Embryonic facial prominence (tissue), 1 donor: ENCODE measurements at regions not wholly inside any gene's neighbourhood (a gene's known extent, or its start where the extent isn't known, plus 50 kb on each side); places are given as distances from the start of the nearest gene placed in this dataset.

Experiments
- DNase-seq: peaks from one replicate; pipeline ENCODE4 v3.0.0-alpha.2; 2016; ENCODE audit errors: extremely low spot score

DNA sequence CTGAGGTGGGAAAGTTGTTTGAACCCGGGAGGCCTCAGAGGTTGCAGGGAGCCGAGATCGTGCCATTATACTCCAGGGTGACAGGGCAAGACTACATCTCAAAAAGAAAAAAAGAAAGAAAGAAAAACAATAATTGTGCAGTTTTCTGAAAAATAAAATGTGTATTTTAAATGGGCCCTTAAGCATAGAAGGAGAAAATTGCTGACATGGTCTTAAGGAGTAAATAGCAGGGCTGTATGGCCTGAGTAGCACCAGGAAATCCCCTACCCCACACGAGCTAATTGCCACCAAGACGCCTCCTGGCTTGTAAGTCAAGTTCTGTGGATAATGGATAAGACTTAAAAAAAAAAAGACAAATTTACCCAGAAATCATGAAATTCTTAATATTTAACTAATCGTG lies 271.4 kb upstream of the NCKAP5 start:
- no peak for DNase-seq

DNA sequence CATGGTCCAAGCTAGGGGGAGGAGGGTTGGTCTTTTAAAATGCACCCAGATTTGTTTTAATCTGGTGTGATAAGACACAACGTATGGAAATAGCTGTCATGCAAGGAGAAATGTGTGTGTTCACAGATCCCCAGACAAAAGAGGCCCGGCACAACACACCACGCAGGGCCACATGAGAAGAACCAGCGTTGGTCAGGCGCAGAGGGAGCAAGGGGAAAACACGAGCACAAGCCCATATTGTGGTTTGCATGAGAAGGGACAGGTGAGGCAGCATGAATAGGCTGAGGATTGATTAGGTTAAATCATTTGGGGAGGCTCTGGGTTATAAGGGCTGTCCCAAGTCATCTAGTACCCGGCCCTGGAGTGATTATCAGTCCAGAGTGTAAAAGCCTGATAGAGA lies 272.5 kb upstream of the NCKAP5 start:
- no peak for DNase-seq

DNA sequence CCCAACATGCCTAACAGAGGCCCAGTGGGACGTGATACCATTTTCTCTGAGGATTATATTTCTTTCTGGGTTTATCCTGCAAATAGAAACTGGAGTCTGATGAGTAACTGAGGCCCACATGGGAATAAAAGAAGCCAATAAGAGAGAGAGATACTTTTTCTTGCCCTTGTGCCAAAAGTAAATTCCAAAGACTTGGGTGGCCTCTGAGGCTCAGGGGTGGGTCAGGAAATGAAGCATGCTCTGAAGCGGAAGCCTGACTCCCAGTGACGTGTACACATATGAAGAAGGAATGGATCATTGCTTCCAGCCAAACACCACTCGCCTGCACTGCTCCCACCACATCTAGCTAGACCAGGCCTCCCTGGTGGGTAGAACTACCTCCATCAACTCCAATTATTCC lies 273.6 kb upstream of the NCKAP5 start:
- DNase-seq = no peak

DNA sequence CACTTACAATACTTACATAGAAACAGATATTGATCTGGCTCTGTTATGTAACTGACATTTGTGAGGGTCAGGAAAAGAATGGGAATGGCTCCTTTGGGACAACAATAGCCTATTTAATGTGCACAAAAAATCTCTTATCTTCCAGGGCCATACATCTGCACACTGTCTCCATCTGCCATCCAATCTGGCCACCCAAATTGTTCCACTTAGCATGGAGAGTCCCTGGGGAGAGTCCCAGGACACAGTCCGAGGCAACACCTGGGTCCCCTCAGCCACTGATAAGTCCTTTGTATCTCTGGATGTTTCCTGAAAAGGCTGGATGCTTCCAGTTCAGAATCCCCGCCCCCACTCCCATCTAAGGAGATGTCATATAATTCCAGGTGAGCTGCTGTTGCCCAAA lies 274.2 kb upstream of the NCKAP5 start:
- DNase-seq = no peak

DNA sequence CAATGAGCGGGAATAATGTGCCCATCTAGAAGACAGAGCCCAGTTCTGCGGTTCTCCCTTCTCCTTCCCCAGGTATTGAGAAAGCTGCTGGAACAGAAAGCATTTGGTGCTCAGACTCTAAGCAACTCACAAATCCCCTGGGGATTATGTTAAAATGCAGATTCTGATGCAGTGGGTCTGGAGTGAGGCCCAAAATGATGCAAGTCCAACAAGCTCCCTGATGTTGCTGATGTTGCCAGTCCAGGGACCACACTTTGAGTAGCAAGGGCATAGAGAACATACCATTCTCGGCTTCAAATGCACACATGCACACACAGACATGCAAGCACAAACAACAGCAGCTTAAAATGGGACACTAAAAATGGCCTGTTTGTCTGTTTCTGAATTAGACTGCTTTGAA lies 274.8 kb upstream of the NCKAP5 start:
- DNase-seq = no peak

DNA sequence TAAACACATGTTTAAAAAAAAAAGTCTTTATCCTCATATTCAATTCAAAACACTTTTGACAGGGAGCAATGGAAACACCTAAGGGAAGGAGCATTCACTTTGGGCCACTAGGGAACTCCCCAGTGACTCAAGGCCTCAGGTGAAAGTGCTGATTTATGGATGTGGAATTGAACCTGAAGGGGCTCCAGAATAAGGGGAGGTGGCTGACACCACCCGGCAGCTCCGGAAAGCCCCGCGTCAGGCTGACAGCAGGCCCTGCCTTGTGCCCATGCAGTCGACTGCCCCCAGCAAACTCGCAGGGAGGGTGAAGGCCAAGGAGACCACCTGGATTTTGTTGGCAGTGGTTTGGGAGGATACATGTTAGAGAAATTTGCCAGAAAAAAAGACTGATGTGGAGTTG lies 275.3 kb upstream of the NCKAP5 start:
- DNase-seq = no peak

DNA sequence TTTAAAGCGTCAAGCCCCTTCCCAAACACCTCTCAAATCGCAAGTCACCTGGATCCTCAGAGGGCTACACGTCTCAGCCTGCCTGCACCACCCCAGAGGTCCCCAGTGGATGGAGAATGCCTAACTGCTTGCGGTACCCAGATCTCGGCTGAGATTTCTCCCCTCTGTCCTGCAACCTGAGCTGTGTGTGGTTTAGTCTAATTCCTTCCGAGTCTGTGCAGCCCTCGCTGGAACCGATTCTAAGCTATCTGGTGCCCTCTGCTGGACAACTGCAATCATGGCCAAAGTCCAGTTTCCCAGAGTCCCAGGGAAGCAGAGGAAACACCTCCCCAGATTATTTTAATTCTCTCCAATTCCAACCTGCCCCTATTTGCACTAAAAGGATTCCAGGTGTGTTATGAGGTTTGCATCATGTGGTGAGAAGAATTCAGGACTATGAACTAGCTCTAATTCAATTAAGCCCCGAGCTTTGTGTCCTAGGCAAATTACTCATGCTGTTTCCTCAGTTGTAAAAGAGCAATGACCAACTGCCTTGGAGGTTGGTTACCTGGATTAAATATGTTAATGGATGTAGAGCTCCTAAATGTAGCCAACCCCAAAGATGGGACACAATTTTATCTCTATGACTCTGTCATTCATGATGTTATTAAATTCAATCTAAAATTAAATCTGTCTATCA lies 276.1 kb upstream of the NCKAP5 start:
- peak; percentile 58 for DNase-seq

DNA sequence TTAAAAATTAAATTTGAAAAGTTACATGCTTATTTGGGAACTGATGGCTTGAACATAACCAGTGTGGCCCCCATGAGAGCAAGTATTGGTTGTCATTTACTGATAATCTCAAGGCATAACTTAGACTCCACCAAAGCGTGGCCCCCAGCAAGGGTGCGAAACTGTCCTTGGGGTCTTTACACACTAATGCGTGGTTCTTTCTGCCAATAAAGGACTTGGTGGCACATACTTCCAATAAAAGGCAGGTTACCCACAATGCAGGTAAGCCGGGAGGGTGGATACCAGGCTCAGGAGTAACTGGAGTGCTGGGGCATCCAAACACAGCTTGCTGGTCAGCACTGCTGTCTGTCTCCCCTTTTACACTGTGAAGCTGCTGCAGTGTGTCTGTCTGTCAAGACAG lies 278.2 kb upstream of the NCKAP5 start:
- no peak for DNase-seq

DNA sequence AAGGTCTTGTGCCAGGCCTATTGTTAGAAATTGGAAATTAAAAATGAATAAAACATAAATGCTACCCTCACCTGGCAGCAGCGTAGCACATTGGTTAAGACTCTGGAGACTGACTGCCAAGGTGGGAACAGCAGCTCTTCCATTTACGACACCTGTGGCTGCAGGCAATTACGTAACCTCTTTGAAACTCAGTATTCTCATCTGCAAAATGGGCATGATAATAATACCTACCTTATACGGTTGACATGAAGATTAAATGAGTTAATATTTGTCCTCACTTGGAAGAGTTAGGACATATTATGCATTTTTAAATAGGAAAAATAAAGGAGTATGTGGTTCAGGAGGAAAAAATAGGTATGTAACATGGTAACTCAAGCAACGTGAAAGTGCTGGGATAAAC lies 279.3 kb upstream of the NCKAP5 start:
- no peak for DNase-seq

DNA sequence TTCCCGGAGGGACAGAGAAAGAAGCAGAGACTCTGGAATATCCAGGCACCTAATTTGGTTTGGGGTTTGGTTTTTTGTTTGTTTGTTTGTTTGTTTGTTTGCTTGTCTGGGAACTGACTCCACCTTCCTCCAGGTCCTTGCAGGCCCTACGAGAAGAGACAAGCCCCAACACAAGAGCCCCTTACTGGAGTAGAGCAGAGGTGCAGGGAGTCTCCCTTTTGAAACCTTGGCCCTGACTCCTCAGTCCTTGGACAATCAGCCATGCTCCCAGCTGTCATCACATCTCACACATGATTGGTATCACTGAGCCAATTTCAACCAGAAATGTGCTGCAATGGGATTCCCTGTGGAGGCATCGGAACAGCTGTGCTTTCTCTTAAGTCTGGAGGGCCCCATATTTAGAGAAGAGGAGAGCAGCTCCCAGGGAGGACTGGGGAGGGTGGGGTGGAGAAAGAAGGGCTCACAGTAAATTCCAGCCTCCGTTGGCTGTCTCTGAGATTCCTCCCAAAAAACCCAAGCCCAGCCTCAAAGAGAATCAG lies 279.9 kb upstream of the NCKAP5 start:
- no peak for DNase-seq

DNA sequence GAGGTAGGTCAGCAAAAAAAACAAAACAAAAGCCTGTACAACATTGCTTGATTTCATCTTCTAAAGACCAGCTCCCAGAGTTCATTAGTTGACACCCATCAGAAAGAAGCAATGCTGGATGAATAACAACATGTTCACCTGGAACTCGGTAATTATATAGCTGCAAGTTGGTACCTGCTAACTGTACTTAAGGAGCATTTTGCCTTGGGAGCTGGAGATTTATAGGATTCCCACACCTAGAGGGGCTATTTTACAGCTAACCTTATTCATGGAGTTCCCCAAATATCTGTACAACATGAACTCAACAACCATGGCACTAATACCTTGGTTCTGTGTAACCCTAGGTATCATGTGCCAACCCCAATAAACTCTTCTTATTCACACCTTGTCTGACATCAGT lies 281.1 kb upstream of the NCKAP5 start:
- DNase-seq = no peak

DNA sequence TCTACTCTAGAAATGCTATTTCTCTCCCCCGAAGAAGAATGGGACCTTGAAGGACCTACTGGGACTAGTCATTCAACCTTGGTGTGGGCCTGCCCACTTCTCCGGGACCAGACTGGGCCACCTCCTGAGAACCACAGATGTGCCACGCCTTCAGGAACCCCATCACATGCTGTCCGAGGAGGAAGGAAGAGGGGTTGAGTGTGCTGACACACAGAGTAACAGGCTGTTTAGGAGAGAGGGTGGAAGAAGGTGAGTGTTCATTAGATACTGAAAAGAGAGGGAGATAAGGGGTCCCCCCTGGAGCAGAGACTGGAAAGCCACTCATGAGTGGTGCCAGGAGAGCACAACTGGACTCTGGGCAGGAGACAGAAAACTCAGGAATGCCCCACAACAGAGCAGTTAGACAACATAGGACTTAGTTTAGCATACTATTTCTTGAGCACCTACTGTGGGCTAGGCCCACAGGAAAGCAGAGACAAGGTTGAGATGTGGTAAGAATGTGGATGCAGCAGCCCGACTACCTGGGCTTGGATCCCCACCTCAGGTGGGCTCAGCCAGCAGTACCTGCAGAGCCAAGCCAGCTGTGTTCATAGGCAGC lies 286.4 kb upstream of the NCKAP5 start:
- DNase-seq = no peak

DNA sequence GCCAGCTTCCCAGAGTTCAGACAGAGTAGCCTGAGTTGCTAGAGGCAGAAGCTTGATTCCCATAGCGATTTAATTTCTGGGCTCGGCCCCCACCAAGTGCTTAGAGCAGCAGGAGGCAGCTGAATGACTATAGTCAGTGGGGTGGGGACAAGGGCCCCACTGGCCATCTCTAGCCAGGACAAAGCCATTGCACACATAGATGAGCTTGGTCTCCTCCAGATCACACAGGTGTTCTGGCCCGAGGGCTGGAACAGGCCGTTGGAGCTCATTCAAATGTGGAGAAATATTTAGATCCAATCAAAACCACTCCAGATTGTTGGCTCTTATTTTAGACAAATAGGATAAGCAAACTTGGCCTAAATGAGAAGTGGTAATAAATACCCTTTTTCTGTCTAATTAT lies 287.3 kb upstream of the NCKAP5 start:
- DNase-seq = no peak

DNA sequence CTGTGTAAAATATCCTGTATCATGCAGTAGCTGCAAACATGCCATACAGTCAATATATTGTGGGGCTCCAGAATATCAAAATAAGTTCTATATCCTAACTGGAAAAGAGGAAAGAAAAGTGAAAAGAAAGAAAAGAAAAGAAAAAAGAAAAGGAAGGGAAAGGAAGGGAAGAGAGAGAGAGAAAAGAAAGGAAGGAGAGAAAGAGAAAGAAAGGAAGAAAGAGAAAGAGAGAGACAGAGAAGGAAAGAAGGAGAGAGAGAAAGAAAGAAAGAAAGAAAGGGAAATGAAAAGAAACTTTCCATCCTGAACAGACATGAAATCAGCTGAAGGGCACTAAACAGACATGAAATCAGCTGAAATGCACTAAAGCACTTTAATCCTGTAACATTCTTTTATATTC lies 288.4 kb upstream of the NCKAP5 start:
- DNase-seq = no peak

DNA sequence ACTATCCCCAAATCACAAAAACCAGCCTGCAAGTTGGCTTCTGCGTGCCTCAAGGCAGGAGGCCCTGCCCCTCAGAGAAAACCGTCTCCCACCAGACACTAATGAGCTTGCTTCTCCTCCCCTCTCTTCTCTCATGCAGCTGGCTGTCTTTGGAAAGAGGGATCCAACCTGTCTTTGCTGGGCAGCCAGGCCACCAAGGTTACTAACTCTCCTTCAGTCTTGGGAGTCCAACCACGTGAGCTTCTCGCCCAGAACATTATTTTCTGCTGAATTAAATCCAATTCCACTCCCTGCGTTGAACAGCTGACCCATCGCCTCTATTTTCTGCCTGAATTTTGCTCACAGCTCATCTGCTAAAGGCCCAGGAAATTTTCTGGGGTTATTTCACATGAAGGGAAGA lies 291.3 kb upstream of the NCKAP5 start:
- DNase-seq = no peak

DNA sequence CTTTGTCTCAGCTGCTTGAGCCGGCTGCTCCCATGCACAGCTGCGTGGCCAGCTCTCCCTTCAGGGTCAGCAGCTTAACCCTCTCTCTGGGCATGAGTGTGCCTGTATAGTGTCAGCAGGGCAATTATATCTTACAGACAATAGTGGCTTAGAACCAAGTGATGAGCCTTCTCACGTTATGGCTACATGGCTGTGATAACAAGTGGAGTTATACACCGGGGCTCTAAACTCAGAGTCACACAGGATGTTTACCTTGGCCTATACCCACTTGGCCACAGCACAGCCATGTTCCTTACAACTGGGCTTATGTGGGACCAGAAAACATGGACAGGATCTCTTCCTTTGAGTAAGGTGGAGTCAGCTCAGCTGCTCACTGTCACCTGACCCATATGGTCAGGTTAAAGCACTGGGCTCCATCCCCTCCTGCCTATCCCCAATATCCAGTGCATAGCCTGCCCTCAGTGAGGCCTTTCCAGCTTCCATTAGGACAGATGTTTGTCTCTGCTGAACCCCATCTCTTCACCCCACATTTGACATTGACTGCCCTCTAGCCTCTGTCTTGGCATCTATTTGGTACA lies 294.2 kb upstream of the NCKAP5 start:
- DNase-seq = no peak

DNA sequence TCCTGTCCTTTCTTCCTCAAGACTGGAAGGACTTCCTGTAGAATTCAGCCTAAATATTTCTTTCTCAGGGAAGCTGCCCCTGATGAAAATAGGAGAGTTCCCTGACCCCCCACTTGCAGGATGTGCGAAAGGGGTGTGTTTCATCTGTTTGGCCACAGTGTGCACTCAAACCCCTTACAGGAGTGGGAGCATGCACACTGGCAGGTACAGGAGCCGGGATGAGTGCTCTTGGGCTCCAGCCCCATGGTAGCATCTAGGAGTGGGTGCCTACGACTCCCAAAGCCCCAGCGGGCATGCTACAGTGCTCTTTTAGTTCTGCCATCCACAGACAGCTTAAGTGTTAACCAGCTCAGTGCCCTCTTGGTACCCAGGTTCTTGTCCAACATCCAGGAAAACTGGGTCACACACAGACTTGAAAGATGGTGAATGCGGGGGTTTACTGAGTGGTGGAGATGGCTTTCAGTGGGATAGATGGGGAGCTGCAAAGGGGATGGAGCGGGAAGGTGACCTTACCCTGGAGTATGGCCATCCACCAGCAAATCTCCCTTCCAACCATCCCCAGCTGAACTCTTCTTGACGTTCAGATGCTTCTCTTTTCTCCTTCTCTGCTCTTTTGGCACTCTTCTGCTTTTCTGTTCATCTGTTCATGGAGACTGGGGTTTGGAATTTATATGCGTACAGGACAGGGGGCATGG lies 295.0 kb upstream of the NCKAP5 start:
- DNase-seq = no peak

DNA sequence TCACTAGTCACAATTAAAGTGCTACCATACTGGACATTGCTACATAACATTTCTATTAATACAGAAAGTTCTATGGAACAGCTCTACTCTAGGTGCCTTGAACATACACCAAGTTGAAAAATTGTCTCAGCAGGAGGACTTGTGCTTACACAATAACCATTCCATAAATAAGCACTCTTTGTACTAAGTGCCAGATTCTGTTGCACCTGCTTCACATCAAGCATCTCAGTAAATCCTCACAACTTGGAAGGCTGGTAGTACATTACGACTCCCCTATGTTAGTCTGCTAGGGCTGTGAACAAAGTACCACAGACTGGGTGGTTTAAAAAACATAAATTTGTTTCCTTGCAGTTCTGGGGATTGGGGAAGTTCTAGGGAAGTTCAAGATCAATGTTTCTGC lies 296.9 kb upstream of the NCKAP5 start:
- DNase-seq = no peak

DNA sequence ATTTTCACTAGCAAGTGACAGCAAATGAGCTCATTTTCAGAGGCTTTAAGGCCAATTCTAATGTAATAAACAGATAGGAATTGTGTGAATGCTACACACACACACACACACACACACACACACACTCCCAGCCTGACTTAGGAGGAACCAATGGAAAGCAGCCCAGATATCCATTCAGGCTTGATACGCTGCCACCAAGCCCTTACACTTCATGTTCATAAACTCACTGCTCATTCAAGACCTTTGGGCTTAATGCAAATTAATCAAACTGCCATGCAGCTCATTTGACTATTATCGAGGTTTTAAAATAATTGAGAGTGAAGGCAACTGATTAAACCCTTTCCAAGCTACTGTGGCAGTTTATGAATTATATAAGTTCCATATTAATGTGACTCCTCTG lies 298.9 kb upstream of the NCKAP5 start:
- no peak for DNase-seq

DNA sequence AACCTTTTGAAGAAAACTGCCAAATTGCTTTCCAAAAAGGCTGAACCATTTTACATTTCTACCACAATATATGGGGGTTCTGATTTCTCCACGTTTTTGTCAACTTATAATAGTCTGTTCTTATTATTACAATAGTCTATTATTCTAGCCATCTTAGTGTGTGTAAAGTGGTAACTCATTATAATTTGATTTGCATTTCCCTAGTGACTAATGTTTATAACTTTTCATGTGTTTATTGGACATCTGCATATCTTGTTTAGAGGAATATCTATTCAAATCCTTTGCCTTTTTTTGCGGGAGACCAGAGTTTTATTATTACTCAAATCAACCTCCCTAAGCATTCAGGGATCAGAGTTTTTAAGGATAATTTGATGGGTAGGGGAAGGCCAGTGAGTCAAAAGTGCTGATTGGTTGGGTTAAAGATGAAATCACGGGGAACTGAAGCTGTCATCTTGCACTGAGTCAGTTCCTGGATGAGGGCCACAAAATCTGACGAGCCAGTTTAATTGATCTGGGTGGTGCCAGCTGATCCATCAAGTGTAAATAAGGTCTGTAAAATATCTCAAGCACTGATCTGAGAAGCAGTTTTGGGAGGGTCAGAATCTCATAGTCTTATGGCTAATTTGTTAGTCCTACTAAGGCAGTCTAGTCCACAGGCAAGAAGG lies 303.4 kb upstream of the NCKAP5 start:
- DNase-seq = no peak

DNA sequence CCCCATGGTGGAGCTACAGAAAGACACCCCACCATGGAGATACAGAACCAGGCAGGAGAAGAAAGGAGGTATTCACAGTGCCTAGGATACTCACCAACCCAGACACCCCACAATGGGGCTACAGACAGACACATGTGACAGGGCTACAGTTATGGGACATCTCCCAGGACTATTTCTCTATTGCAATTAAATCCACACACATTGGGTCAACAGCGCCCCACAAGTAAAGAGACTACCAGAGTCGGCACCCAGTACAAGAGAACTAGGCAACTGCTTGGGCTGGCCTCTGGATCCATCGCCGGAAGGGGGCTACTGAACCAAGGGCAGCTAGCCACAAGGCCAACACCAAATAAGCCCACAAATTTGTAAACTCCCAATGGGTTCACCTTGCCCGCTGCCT lies 310.1 kb upstream of the NCKAP5 start:
- no peak for DNase-seq

DNA sequence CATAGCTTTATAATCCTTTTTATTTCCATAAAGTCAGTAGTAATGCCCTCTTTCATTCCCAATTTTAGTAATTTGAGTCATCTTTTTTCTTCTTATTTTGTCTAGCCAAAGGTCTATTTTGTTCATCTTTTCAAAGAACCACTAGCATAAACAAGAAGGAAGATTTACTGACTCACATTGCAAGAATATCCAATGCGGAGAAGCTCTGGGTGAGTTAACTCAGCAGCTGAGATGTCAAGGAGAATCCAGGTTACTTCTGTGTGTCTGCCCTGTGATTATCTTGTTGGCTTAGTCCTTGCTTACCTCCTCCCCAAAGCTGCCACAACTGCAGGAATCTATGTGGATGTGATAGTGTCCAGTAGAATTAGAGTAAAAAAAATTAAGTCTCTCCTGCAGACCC lies 311.4 kb upstream of the NCKAP5 start:
- no peak for DNase-seq
